T-helper 9 cell (primary cell): ENCODE measurements at regions not wholly inside any gene's neighbourhood (a gene's known extent, or its start where the extent isn't known, plus 50 kb on each side); places are given as distances from the start of the nearest gene placed in this dataset.
"Not testable (repeated sequence)": the region's sequence is repeated elsewhere in the genome, so short reads cannot be mapped to it uniquely, and the experiment has no call there.

Experiments used
- DNase-seq: peaks from one replicate; pipeline ENCODE4 v3.0.0-alpha.2; 2020

DNA sequence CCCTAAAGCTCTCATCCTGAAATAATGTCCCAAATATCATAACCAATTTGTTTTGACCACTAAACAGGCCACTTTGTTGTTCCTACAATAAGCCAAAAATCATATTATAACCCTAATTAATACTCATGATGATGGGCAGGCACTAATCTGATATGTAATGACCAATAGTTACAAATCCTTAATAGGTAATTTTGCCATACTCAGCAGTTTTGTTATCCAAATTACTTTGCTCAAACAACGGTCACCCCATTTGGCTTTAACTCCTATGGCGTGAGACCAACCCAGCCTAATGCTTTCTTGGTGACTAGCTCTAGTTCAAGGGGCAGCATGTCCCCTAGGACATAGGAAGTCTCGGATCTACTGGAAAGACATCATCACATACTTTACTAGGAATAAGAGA lies 123.2 kb upstream of the ID4 start:
- DNase-seq: no peak

DNA sequence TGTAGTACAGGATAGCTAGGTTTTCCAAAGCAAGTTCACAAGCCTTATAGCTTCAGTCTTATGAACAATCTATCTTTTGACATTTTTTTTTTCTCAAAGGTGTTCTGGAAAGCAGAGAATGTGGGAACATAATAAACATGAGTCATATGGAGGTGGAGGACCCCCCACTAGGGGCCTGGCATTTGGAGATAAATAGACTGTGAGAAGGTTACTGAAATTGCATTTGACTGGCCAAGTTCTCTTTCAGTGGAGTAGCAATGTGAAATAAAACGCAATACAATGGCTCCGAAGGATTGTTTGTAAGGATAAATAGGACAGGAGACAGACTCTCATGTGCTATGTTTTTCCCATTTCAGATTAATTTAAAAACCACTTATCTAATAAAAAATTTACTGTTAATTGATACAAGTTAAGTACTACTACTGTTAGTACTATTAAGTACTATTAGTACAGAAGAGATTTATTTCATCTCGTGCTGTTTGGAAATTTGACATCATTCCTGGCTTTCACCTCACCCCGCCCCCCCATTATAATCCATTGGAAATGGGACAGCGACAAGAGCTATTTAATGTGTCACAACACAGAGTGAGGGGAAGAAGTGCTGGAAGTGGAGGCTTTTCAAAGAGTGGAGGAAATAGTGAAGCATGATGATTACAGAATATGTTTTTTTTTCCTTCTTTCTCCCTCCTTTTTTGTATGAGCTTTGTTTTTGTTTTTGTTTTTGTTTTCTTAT lies 122.6 kb upstream of the ID4 start:
- no peak for DNase-seq

DNA sequence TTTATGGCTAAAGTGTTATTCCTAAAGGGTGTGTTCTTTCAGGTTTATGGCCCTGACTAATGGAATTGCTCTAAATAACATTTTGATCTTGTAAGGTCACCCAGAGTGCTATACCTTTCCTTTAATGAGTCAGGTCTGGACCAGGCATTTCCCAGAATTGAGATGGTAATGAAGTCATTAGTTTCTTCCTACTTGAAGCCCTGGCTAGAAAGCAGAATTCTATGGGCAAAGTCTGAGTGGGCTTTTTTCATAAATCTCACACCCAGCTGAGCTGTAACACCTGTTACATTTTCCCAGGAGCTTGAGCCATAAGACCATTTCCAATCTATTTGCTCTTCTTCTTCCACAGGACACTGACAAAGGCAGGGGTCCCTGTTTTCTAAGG lies 122.0 kb upstream of the ID4 start:
- no peak for DNase-seq

DNA sequence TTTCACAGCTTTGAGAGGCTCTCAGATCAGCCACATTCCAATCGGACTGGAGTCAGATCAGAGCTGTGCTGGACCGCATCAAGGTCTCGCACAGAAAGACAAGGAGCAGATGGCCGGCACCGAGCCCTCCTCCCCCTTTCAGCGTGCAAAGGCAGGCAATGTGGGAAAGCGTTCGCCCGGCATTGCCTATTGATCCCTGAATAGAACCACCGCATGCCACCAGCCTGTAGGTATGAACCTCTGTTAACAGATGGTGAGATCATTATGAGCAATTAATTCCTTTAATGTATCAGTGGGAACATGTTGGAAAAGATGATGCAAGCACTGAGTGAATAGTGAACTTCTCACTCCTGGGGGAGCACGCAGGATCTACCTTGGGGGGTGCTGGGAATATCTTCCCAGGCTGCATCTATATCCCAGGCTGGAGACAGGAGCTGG lies 117.5 kb upstream of the ID4 start:
- no peak for DNase-seq

DNA sequence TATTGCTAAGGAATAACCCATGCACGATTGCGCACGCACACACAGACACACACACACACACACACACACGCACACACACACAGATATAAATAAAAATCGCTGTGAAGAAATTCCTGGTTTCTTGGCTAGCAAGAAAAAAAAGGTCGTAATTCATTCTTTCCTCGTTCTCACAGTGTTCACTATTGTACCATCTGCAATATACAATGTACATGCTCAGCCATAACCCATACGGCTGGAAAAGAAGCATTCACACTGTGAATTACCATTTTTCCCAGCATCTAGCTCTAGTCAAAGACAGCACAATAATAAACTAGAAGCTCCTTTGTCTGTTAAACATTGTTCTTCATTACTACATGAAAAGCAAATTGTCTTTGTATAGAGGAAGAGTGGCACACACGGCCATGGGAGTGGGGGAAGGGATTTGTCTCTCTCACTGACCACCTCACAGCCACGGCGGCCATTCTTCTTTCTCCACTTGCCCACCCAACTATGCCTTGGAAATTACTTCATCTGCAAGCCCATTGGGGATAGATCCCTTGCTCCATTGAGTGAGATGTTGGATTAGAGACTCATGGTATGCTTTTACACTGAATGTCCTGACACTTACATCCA lies 115.3 kb upstream of the ID4 start:
- no peak for DNase-seq

DNA sequence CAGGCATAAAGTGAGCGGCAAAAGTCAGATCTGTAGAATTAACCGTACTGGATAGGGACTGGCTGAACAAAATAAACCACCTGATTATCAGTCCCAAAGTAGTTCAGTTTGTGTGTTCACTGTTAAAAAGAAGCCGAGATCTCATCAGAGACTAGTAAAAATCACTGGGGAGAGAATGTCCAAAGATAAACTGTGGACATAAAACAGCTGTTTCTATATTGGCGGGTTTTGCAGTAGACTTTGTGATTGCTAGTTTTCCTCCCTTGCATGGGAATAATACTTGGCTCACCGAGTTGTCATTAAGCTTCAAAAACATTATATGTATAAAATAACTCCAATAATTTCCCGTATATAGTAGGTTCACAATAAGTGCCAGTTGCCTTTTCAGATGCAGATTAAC lies 114.2 kb upstream of the ID4 start:
- DNase-seq: no peak

DNA sequence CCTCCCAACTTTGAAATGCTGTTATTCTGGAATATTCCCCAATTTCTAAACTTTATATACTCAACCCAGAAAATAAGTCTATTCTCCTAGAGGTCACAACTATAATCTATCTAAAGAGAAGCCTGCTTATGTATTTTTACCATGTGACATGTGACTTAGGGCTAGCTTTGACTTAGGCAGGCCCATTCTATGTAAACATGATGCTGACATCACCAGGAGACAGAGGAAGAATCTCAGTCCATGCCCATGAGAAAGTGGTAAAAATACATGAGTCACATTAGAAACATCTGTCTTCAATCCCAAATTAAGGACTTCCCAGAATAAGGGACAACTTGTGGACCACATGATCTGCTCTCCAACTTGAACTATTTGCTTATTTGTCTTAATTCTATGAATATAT lies 113.6 kb upstream of the ID4 start:
- DNase-seq: no peak

DNA sequence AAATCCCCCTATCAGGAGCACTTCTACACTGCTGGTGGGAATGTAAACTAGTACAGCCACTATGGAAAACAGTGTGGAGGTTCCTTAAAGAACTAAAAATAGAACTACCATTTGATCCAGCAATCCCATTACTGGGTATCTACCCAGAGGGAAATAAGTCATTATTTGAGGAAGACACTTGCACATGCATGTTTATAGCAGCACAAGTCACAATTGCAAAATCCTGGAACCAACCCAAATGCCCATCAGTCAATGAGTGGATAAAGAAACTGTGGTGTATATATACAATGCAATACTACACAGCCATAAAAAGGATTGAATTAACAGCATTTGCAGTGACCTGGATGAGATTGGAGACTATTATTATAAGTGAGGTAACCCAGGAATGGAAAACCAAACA lies 111.7 kb upstream of the ID4 start:
- DNase-seq: not testable (repeated sequence)

DNA sequence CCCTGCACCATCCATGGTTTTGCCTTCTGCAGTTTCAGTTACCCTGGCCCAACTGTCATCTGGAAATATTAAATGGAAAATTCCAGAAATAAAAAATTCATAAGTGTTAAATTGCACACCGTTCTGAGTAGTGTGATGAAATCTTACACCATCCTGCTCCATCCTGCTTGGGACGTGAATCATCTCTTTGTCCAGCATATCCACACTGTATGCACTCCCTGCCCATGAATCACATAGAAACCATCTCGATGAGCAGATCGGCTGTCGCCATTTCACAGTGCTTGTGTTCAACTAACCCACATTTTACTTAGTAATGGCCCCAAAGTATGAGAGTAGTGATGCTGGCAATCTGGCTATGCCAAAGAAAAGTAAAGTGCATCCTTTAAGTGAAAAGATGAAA lies 105.9 kb upstream of the ID4 start:
- DNase-seq: no peak

DNA sequence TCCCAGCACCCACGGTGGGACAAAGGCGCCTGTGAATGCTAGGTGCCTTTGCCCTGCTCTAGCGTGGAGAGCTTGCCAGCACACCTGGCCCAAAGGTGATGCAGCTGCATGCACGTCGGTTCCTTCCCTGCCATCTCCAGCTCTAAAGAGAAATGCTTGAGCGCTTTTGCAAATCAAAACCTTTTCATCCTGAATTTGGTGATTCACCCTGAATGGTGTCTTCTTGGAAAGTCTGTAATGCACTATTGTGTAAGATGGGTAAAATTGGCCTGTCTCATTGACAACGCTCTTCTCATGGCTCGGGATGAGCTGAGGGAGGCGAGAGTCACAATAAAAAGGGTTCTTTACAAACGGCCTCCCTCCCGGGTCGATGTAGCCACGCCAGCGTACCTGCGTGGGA lies 103.1 kb upstream of the ID4 start:
- DNase-seq: no peak

DNA sequence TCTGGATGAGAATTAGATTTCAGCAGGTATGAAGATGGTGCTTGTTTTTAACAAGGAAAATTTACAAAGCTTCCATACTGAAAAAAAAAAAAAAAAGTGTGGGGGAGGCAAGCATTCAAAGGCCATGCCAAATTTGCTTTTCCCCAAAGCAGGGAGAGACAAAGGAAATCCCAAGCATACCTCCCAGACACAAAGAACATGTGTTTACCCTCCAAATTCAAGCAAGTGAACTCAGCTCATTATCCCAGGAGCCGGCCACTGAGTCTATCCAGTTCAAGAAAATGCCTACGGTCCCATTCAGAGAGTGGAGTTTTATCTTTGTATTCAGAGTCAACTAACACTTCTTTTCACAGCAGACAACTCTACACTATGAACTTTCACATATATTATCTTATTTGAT lies 102.7 kb upstream of the ID4 start:
- no peak for DNase-seq

DNA sequence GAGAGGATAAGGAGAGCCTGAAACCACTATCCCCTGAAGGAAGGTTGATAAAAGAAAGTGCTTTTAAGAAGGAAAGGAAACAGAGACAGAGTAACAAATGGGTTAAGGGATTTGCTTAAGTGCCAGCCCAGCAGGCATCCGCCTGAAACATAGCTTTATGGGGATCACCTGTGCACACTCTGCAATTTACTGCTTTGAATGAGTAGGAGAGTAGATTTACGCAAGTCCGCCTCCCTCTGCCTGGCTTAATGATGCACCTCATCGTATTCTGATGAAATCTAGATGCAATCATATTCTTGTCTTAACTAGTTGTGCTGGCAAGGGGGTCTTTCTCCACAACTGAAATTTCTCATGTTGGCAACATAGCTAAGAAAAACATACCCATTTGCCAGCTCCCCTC lies 101.1 kb upstream of the ID4 start:
- no peak for DNase-seq

DNA sequence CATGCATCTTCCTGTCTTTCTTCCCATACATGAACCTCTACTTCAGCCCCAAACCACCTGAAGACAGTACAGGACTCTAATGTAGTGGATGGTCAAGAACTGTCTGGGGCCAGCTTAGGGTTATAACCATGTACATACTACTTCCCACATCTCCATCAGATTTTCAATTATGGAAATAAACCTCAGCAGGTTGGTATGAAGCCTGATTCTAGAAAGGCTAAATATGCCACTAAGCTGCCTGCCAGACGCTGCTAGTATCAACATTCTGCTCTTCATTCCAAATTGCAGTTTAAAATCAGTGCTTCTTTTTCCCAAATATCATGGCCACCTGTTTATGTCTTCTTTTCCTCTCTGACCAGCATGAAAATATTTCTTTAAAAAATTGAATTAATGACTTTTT lies 99.2 kb upstream of the ID4 start:
- DNase-seq: no peak

DNA sequence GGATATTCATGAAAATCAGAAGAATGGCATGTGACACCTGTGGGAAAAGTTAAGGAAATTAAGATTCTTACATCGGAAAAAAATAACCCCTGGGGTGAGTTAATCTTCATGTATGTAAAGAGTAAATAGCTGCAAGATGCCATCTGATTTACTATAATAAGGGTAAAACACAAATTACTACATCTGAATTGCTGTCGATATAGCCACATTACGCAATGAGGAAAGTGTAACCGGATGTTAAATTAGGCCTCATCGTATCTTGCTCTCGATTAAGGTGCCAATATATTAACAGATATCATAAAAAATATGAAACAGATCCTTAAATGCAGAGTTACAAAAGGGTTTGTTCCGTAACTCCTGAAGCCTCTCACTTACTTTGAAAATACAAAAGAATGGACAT lies 87.4 kb upstream of the ID4 start:
- no peak for DNase-seq

DNA sequence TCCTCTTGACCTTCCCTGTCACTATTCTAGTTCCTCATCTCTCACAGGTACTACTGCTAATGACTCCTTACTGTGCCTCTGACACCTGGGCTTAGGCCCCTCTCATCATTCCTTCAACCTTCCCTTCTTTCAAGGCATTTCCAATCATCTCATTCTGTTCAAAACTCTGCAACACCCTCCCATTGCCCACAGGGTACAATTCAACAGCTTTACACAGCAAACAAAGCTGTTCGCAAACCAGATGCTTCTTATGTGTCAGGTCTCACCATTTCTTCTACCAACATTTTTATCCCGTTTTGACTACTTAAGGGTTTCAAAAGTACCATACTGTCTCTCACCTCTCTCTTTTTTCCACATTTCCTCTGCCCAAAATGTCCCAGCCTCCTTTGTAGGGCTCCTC lies 84.4 kb upstream of the ID4 start:
- no peak for DNase-seq

DNA sequence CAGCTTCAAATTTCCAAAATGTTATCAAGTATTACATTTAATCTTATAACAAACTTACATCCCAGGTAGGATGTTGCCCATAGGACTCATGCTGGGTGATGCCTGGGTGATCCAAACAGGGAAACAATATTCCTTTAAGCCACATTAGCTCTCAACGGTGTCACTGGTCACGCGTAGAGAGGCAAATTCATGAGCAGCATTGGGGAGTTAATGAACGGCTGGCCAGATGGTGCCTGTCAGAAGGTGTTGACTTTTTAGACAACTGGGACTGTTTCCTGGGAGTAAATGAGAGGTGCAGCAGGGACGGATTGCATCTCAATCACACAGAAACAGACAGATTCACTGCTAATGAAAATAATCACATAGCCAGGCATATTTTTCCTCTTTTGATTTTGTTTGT lies 83.3 kb upstream of the ID4 start:
- DNase-seq: no peak

DNA sequence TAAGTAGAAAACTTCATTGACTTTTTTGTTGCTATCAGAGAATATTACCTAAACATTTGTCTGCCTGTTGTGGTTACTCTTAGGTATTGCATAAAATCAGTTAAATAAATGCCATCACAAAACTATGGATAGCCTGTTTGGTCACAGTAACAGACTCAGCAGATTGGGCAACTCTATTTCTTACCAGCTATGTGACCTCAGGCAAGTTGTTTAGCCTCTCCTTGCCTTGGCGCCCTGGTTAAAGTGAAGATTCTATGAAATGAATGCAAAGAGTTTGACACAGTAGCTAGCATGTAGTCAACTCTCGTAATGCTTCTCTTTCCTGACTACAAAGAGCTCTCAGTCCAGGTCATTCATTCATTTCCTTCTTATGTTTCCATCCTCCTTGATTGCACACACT lies 82.5 kb upstream of the ID4 start:
- no peak for DNase-seq

DNA sequence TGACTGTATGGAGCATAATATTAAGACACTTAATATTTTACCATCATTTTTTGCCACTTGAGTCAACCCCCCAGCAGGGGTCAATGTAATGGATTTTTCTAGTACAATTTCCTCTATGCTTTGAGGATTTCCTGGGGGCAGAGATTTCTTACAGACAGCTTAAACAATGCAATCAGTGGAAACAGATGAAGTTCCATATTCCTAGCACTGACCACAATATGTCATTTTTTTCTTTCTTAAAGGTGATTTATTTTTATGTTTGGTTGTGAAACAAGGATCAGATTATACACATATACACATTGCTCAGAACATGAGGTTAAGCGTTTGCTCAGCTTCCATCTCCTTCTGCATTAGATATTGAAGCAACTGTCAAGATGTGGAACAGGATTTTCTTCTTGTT lies 82.0 kb upstream of the ID4 start:
- DNase-seq: no peak

DNA sequence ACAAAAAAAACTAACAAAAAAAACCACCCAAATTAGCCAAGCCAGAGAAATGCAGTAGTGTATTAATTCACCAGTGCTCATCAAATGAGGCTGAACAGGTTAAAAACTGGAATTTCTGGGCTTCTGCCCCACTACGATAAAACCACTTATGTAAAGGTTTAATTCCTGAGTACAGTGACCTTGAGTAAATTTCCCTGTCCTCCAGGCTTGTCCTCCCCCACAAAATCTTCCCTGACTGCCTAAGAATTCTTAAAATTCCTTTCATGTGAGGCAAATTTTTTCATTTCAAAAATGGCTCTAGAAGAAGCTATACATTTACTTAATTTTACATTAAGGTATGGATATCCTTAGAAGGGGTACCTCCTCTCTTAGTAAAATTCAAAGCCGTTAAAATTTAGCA lies 80.1 kb upstream of the ID4 start:
- no peak for DNase-seq

DNA sequence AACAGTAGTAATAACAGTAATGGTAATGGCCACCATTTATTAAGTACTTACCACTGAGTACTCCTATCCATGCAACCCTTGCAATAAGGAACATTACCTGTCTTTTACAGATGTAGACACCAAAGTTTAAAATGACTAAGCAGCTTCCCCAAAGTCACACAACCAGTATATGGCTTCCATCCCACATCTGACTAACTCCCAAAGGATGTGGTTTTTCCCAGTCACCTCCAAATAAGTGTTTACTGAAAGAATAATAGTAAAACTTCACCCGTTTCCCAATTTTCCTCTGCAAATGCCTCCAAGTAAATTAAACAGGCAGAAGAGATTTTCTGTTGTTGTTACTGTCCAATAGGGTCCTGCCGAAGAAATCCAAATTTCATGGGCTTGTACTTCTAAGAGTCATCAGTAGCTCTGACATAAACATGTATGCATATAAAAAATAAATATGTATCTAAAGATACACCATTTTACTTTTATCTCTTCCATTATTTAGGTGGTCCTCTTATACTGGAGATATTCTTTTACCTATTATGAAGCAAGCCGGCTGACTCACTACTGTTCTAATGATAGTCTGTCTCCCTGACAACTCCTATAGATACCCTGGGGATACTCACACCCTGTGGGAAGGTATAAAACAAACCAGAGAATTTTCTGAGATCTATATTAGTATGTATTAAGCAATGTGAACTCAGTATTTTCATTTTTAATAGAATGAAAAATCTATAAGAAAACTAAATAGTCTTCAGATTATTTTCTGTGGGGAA lies 77.9 kb upstream of the ID4 start:
- no peak for DNase-seq

DNA sequence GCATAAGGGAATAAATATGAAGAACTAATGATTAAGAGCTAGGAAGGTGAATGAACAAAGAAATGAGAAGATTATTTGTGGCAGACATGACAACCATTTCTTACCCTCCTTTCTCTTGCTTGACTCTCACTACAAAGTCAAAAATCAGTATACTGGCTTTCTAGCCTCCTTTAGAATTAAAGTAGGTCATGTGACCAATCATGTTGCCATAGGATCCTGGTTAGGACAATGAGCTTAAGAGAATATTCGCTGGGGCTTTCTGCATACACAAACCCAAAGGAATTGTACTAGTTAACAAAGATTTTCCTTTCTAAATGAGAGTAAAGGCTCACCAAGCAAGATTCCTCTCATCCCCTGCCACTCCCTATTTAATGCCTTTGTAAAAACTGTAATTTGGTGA lies 76.0 kb upstream of the ID4 start:
- no peak for DNase-seq

DNA sequence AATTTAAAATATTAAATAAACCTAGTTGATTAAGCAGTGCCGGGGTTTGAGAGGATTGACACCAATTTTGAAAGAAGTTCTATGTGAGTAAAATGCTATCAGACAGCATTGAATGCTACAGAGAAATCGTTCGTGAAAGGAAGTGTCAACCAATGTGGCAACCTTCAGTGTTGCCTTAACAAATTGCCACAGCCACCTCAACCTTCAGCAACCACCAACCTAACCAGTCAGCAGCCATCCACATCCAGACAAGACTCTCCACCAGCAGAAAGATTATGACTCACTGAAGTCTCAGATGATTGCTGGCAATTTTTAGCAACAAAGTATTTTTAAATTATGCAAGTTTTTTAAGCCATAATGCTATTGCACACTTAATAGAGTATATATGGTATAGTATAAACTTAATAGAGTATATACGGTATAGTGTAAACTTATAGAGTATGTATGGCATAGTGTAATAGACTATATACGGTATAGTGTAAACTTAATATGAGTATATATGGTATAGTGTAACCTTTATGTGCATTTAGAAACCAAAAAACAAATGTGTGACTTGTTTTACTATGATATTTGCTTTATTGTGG lies 65.3 kb upstream of the ID4 start:
- no peak for DNase-seq

DNA sequence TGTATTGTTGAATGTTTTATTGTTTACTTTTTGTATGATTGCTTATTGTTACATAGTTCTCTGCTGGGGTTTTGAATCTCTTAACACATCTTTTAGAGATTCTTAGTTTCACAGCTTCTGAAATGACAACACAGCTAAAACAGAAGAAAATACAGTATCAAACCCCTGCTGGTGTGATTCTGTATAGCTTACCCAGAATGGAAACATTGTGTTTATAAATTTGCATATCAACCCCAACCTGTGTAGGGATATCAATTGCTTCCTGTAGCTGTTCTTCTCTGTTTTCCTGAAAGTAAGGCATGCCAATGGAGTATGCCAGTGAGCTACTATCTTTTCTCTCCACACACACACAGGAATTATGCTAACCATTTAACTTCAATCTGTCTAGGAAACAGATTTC lies 64.3 kb upstream of the ID4 start:
- DNase-seq: no peak

DNA sequence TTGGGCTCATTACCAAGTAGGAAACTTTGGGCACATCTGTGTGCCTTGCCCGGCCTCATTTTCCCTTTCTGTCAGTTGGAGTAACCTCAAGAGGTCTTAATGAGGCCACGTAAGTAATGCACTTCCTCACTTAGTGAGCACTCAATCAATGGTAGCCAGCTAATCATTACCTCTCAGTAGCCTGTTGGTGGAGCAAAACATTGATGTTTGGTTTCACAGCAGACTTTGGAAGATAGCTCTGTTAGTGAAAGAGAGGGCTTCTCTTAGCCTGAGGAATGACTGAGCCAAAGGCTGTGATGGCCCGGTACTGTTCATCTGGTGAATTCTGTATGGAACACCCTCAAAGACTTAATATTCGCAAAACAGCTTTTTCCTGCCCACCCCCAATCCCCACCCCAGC lies 55.9 kb upstream of the ID4 start:
- DNase-seq: no peak
